ENCODE measurements at regions not wholly inside any gene's neighbourhood (a gene's known extent, or its start where the extent isn't known, plus 50 kb on each side); places are given as distances from the start of the nearest gene placed in this dataset.
"Not testable (repeated sequence)": the region's sequence is repeated elsewhere in the genome, so short reads cannot be mapped to it uniquely, and the experiment has no call there.

- FAIRE-seq: no peak
Measured at GRCh38 chr16:79885320-79885719, 284.8 kb upstream of the MAF start.

GRCh38 chr16:79883494-79883893 is 283.0 kb upstream of the MAF start:
- FAIRE-seq: no peak
- Histone ChIP-seq H3K4me3 (ENCODE audit: low read depth in 1 of 3, low read length in 3 of 3) (no peak overlapping the region), H3K9me3 (ENCODE audit: control insufficient read depth in 2 of 2, insufficient read depth in 1 of 2, low read depth in 1 of 2, low read length in 1 of 2) (no peaks in the 10 kb centered on the region), H3K27me3 (ENCODE audit: control insufficient read depth in 3 of 3, insufficient read depth in 3 of 3, low read length in 3 of 3) (no peaks in the 10 kb centered on the region), H3K36me3 (ENCODE audit: control insufficient read depth in 3 of 3, insufficient read depth in 2 of 3, low read depth in 1 of 3, low read length in 3 of 3) (no peaks in the 10 kb centered on the region), H3K27ac (ENCODE audit: low read depth in 1 of 3, low read length in 2 of 3) (no peak overlapping the region), H3K4me1 (ENCODE audit: control insufficient read depth in 3 of 3, insufficient read depth in 2 of 3, low read depth in 1 of 3, low read length in 2 of 3) (no peaks in the 10 kb centered on the region)
- no peak for DNase-seq
- WGBS, 3 donors: 71 to 84% (median 77%) methylated on average over 4 of the region's 4 CpGs

More at GRCh38 chr16:79885320-79885719, 284.8 kb upstream of the MAF start:
- Histone ChIP-seq H3K9me3 (ENCODE audit: control insufficient read depth in 2 of 2, insufficient read depth in 1 of 2, low read depth in 1 of 2, low read length in 1 of 2) (no peaks in the 10 kb centered on the region), H3K36me3 (ENCODE audit: control insufficient read depth in 3 of 3, insufficient read depth in 2 of 3, low read depth in 1 of 3, low read length in 3 of 3) (no peaks in the 10 kb centered on the region), H3K4me3 (ENCODE audit: low read depth in 1 of 3, low read length in 3 of 3) (no peak overlapping the region), H3K27me3 (ENCODE audit: control insufficient read depth in 3 of 3, insufficient read depth in 3 of 3, low read length in 3 of 3) (no peaks in the 10 kb centered on the region), H3K27ac (ENCODE audit: low read depth in 1 of 3, low read length in 2 of 3) (no peak overlapping the region), H3K4me1 (ENCODE audit: control insufficient read depth in 3 of 3, insufficient read depth in 2 of 3, low read depth in 1 of 3, low read length in 2 of 3) (no peaks in the 10 kb centered on the region)
- no peak for DNase-seq
- WGBS, 3 donors: 85 to 91% (median 87%) methylated on average over 7 of the region's 7 CpGs

GRCh38 chr16:79882340-79883005 is 281.9 kb upstream of the MAF start:
- no peak for FAIRE-seq

GRCh38 chr16:79881107-79881506 is 280.6 kb upstream of the MAF start:
- H3K36me3 ChIP-seq (ENCODE audit: control insufficient read depth in 3 of 3, insufficient read depth in 2 of 3, low read depth in 1 of 3, low read length in 3 of 3); FAIRE-seq; H3K4me1 ChIP-seq (ENCODE audit: control insufficient read depth in 3 of 3, insufficient read depth in 2 of 3, low read depth in 1 of 3, low read length in 2 of 3); H3K4me3 ChIP-seq (ENCODE audit: low read depth in 1 of 3, low read length in 3 of 3); H3K9me3 ChIP-seq (ENCODE audit: control insufficient read depth in 2 of 2, insufficient read depth in 1 of 2, low read depth in 1 of 2, low read length in 1 of 2); DNase-seq; H3K27ac ChIP-seq (ENCODE audit: low read depth in 1 of 3, low read length in 2 of 3); H3K27me3 ChIP-seq (ENCODE audit: control insufficient read depth in 3 of 3, insufficient read depth in 3 of 3, low read length in 3 of 3): not testable (repeated sequence)
- WGBS, 3 donors: 83 to 87% (median 85%) methylated on average over 9 of the region's 9 CpGs

More at GRCh38 chr16:79882340-79883005, 281.9 kb upstream of the MAF start:
- no peak for DNase-seq
- H3K4me1 ChIP-seq (ENCODE audit: control insufficient read depth in 3 of 3, insufficient read depth in 2 of 3, low read depth in 1 of 3, low read length in 2 of 3): no peaks in the 10 kb centered on the region
- H3K4me3 ChIP-seq (ENCODE audit: low read depth in 1 of 3, low read length in 3 of 3): no peak overlapping the region
- no peak overlapping the region for H3K27ac ChIP-seq (ENCODE audit: low read depth in 1 of 3, low read length in 2 of 3)
- 61 to 67% (median 67%) methylated on average over 8 of the region's 8 CpGs for WGBS, 3 donors
- no peaks in the 10 kb centered on the region for H3K36me3 ChIP-seq (ENCODE audit: control insufficient read depth in 3 of 3, insufficient read depth in 2 of 3, low read depth in 1 of 3, low read length in 3 of 3)
- H3K27me3 ChIP-seq (ENCODE audit: control insufficient read depth in 3 of 3, insufficient read depth in 3 of 3, low read length in 3 of 3): no peaks in the 10 kb centered on the region
- no peaks in the 10 kb centered on the region for H3K9me3 ChIP-seq (ENCODE audit: control insufficient read depth in 2 of 2, insufficient read depth in 1 of 2, low read depth in 1 of 2, low read length in 1 of 2)

GRCh38 chr16:79876332-79876730 is 275.8 kb upstream of the MAF start:
- H3K9me3 ChIP-seq (ENCODE audit: control insufficient read depth in 2 of 2, insufficient read depth in 1 of 2, low read depth in 1 of 2, low read length in 1 of 2): no peaks in the 10 kb centered on the region
- 87 to 92% (median 90%) methylated on average over 3 of the region's 3 CpGs for WGBS, 3 donors
- DNase-seq: no peak
- H3K4me3 ChIP-seq (ENCODE audit: low read depth in 1 of 3, low read length in 3 of 3): no peak overlapping the region
- no peak for FAIRE-seq
- H3K27ac ChIP-seq (ENCODE audit: low read depth in 1 of 3, low read length in 2 of 3): no peak overlapping the region
- no peaks in the 10 kb centered on the region for H3K36me3 ChIP-seq (ENCODE audit: control insufficient read depth in 3 of 3, insufficient read depth in 2 of 3, low read depth in 1 of 3, low read length in 3 of 3)
- no peaks in the 10 kb centered on the region for H3K27me3 ChIP-seq (ENCODE audit: control insufficient read depth in 3 of 3, insufficient read depth in 3 of 3, low read length in 3 of 3)
- H3K4me1 ChIP-seq (ENCODE audit: control insufficient read depth in 3 of 3, insufficient read depth in 2 of 3, low read depth in 1 of 3, low read length in 2 of 3): peaks cover 0 to 7% (median 0%) of the 10 kb centered on the region in 3 donors

GRCh38 chr16:79874391-79874790 is 273.9 kb upstream of the MAF start:
- WGBS, 3 donors: 53 to 71% (median 57%) methylated on average over 5 of the region's 5 CpGs
- no peak for FAIRE-seq
- H3K27me3 ChIP-seq (ENCODE audit: control insufficient read depth in 3 of 3, insufficient read depth in 3 of 3, low read length in 3 of 3): no peaks in the 10 kb centered on the region

GRCh38 chr16:79873825-79874224 is 273.3 kb upstream of the MAF start:
- no peak overlapping the region for H3K27ac ChIP-seq (ENCODE audit: low read depth in 1 of 3, low read length in 2 of 3)
- no peaks in the 10 kb centered on the region for H3K9me3 ChIP-seq (ENCODE audit: control insufficient read depth in 2 of 2, insufficient read depth in 1 of 2, low read depth in 1 of 2, low read length in 1 of 2)
- FAIRE-seq: no peak

More at GRCh38 chr16:79874391-79874790, 273.9 kb upstream of the MAF start:
- no peaks in the 10 kb centered on the region for H3K9me3 ChIP-seq (ENCODE audit: control insufficient read depth in 2 of 2, insufficient read depth in 1 of 2, low read depth in 1 of 2, low read length in 1 of 2)
- peak in 1 of 2 donors; percentile 67 for DNase-seq
- H3K36me3 ChIP-seq (ENCODE audit: control insufficient read depth in 3 of 3, insufficient read depth in 2 of 3, low read depth in 1 of 3, low read length in 3 of 3): no peaks in the 10 kb centered on the region
- no peak overlapping the region for H3K4me3 ChIP-seq (ENCODE audit: low read depth in 1 of 3, low read length in 3 of 3)
- peaks cover 0 to 7% (median 0%) of the 10 kb centered on the region in 3 donors for H3K4me1 ChIP-seq (ENCODE audit: control insufficient read depth in 3 of 3, insufficient read depth in 2 of 3, low read depth in 1 of 3, low read length in 2 of 3)
- peak overlapping the region in 1 of 3 donors; percentile 2 for H3K27ac ChIP-seq (ENCODE audit: low read depth in 1 of 3, low read length in 2 of 3)

GRCh38 chr16:79871906-79872305 is 271.4 kb upstream of the MAF start:
- FAIRE-seq: no peak
- WGBS, 3 donors: 78 to 90% (median 88%) methylated on average over 6 of the region's 6 CpGs
- Histone ChIP-seq H3K4me3 (ENCODE audit: low read depth in 1 of 3, low read length in 3 of 3) (no peak overlapping the region), H3K9me3 (ENCODE audit: control insufficient read depth in 2 of 2, insufficient read depth in 1 of 2, low read depth in 1 of 2, low read length in 1 of 2) (no peaks in the 10 kb centered on the region), H3K27ac (ENCODE audit: low read depth in 1 of 3, low read length in 2 of 3) (no peak overlapping the region), H3K4me1 (ENCODE audit: control insufficient read depth in 3 of 3, insufficient read depth in 2 of 3, low read depth in 1 of 3, low read length in 2 of 3) (peaks cover 0 to 7% (median 0%) of the 10 kb centered on the region in 3 donors), H3K36me3 (ENCODE audit: control insufficient read depth in 3 of 3, insufficient read depth in 2 of 3, low read depth in 1 of 3, low read length in 3 of 3) (no peaks in the 10 kb centered on the region), H3K27me3 (ENCODE audit: control insufficient read depth in 3 of 3, insufficient read depth in 3 of 3, low read length in 3 of 3) (no peaks in the 10 kb centered on the region)
- DNase-seq: no peak

More at GRCh38 chr16:79873825-79874224, 273.3 kb upstream of the MAF start:
- H3K4me3 ChIP-seq (ENCODE audit: low read depth in 1 of 3, low read length in 3 of 3): no peak overlapping the region
- WGBS, 3 donors: 20 to 74% (median 47%) methylated on average over 5 of the region's 5 CpGs
- H3K27me3 ChIP-seq (ENCODE audit: control insufficient read depth in 3 of 3, insufficient read depth in 3 of 3, low read length in 3 of 3): no peaks in the 10 kb centered on the region
- no peaks in the 10 kb centered on the region for H3K36me3 ChIP-seq (ENCODE audit: control insufficient read depth in 3 of 3, insufficient read depth in 2 of 3, low read depth in 1 of 3, low read length in 3 of 3)
- DNase-seq: peak in 1 of 2 donors; percentile 45
- peaks cover 0 to 7% (median 0%) of the 10 kb centered on the region in 3 donors for H3K4me1 ChIP-seq (ENCODE audit: control insufficient read depth in 3 of 3, insufficient read depth in 2 of 3, low read depth in 1 of 3, low read length in 2 of 3)

Measured in small intestine (tissue), 7 donors.